GM18502 (cell line): ENCODE measurements at regions not wholly inside any gene's neighbourhood (a gene's known extent, or its start where the extent isn't known, plus 50 kb on each side); places are given as distances from the start of the nearest gene placed in this dataset.

Experiments used
- ATAC-seq: cut with Tn5 transposase; IDR thresholded peaks from one replicate; pipeline ENCODE4 v1.9.1; 2021; ENCODE audit warnings: mild to moderate bottlenecking; ENCODE audit not compliant: unreplicated experiment, poor library complexity

- ATAC-seq, result no peak
Measured at GRCh38 chr17:5687646-5688045, 103.3 kb upstream of the NLRP1 start.

- ATAC-seq, result no peak
Measured at GRCh38 chr17:5693821-5694220, 109.5 kb upstream of the NLRP1 start.

- no peak for ATAC-seq
Measured at GRCh38 chr17:5694551-5694950, 110.2 kb upstream of the NLRP1 start.

GRCh38 chr17:5695480-5695879 is 111.2 kb upstream of the NLRP1 start:
- no peak for ATAC-seq

GRCh38 chr17:5698959-5699358 is 114.7 kb upstream of the NLRP1 start:
- no peak for ATAC-seq

- ATAC-seq, result no peak
Measured at GRCh38 chr17:5699814-5700213, 115.5 kb upstream of the NLRP1 start.

GRCh38 chr17:5700745-5701144 is 116.4 kb upstream of the NLRP1 start:
- ATAC-seq, result no peak

- no peak for ATAC-seq
Measured at GRCh38 chr17:5701381-5701780, 117.1 kb upstream of the NLRP1 start.

GRCh38 chr17:5702951-5703510 is 118.7 kb upstream of the NLRP1 start:
- ATAC-seq, result no peak

GRCh38 chr17:5703736-5704135 is 119.4 kb upstream of the NLRP1 start:
- no peak for ATAC-seq

- ATAC-seq, result no peak
Measured at GRCh38 chr17:5705081-5705875, 121.0 kb upstream of the NLRP1 start.

GRCh38 chr17:5705876-5706576 is 121.7 kb upstream of the NLRP1 start:
- ATAC-seq, result no peak

GRCh38 chr17:5706577-5707210 is 122.4 kb upstream of the NLRP1 start:
- ATAC-seq, result no peak

- no peak for ATAC-seq
Measured at GRCh38 chr17:5707482-5707881, 123.2 kb upstream of the NLRP1 start.

- no peak for ATAC-seq
Measured at GRCh38 chr17:5708344-5708743, 124.0 kb upstream of the NLRP1 start.

GRCh38 chr17:5711344-5711743 is 127.0 kb upstream of the NLRP1 start:
- no peak for ATAC-seq

GRCh38 chr17:5714993-5715392 is 130.7 kb upstream of the NLRP1 start:
- no peak for ATAC-seq

- ATAC-seq, result no peak
Measured at GRCh38 chr17:5715478-5715877, 131.2 kb upstream of the NLRP1 start.

GRCh38 chr17:5718726-5719125 is 134.4 kb upstream of the NLRP1 start:
- no peak for ATAC-seq

GRCh38 chr17:5719976-5720375 is 135.7 kb upstream of the NLRP1 start:
- no peak for ATAC-seq

GRCh38 chr17:5730373-5730772 is 146.1 kb upstream of the NLRP1 start:
- ATAC-seq, result no peak
